Fibroblast of lung (primary cell): ENCODE measurements at regions not wholly inside any gene's neighbourhood (a gene's known extent, or its start where the extent isn't known, plus 50 kb on each side); places are given as distances from the start of the nearest gene placed in this dataset.

Source experiments
- DNase-seq, 2 donors: peaks; one replicate each; pipeline versions ENCODE4 v3.0.0 to v3.0.0-alpha.2; 2010; ENCODE audit warnings: low read depth in 2 of 2
- H2AFZ ChIP-seq: 2 replicates; pipeline ENCODE4 v1.5.1; 2012; ENCODE audit warnings: low read length, control low read depth, inconsistent platforms
- H3K27ac ChIP-seq: 2 replicates; pipeline ENCODE4 v1.5.1; 2011; ENCODE audit warnings: low read length, control low read depth; ENCODE audit not compliant: insufficient read depth
- H3K27me3 ChIP-seq: 2 replicates; pipeline ENCODE4 v1.5.1; 2011; ENCODE audit warnings: mild to moderate bottlenecking, low read length; ENCODE audit not compliant: control insufficient read depth, insufficient read depth
- H3K36me3 ChIP-seq: 2 replicates; pipeline ENCODE4 v1.5.1; 2011; ENCODE audit warnings: low read length; ENCODE audit not compliant: control insufficient read depth, insufficient read depth
- H3K4me1 ChIP-seq: 2 replicates; pipeline ENCODE4 v1.5.1; 2011; ENCODE audit warnings: low read length; ENCODE audit not compliant: control insufficient read depth, insufficient read depth; ENCODE audit errors: extremely low read depth
- H3K4me2 ChIP-seq: 2 replicates; pipeline ENCODE4 v1.5.1; 2011; ENCODE audit warnings: low read length, control low read depth; ENCODE audit not compliant: insufficient read depth; ENCODE audit errors: extremely low read depth
- H3K4me3 ChIP-seq, 4 experiments: fragments of 200-600 bp in 1 of 4; sonication (generic) in 1 of 4; replicated peaks in 1 of 4; 2 replicates each; pipeline ENCODE4 v1.5.1; 2011 to 2016; ENCODE audit warnings: low read length in 4 of 4, low read depth in 3 of 4, mild to moderate bottlenecking in 3 of 4, control low read depth in 2 of 4, inconsistent platforms in 1 of 4, mixed read lengths in 1 of 4; ENCODE audit not compliant: insufficient read depth in 1 of 4; ENCODE audit errors: control extremely low read depth in 1 of 4
- H3K79me2 ChIP-seq: 2 replicates; pipeline ENCODE4 v1.5.1; 2012; ENCODE audit warnings: mild to moderate bottlenecking, low read length, inconsistent platforms; ENCODE audit not compliant: control insufficient read depth, insufficient read depth
- H3K9ac ChIP-seq: 2 replicates; pipeline ENCODE4 v1.5.1; 2011; ENCODE audit warnings: mild to moderate bottlenecking, low read length, control low read depth; ENCODE audit not compliant: insufficient read depth
- H3K9me3 ChIP-seq: 2 replicates; pipeline ENCODE4 v1.5.1; 2012; ENCODE audit warnings: low read depth, low read length; ENCODE audit not compliant: control insufficient read depth, insufficient read depth
- H4K20me1 ChIP-seq: 2 replicates; pipeline ENCODE4 v1.5.1; 2011; ENCODE audit warnings: low read length; ENCODE audit not compliant: control insufficient read depth, insufficient read depth; ENCODE audit errors: extremely low read depth
- EZH2 ChIP-seq: IDR thresholded peaks from 2 replicates; pipeline ENCODE4 v1.5.1; 2012; ENCODE audit warnings: low read length, control low read depth, mild to moderate bottlenecking; ENCODE audit errors: missing control alignments
- TF ChIP-seq, protein P1 (sequence below), 2 donors: IDR thresholded peaks in 1 of 2; conservative IDR thresholded peaks in 1 of 2; 1 replicate in 1 of 2; 2 replicates in 1 of 2; pipeline ENCODE4 v1.5.1; 2011 to 2012; ENCODE audit warnings: low read length in 2 of 2, control low read depth in 1 of 2, inconsistent platforms in 1 of 2, low read depth in 1 of 2, mild to moderate bottlenecking in 1 of 2

DNA sequence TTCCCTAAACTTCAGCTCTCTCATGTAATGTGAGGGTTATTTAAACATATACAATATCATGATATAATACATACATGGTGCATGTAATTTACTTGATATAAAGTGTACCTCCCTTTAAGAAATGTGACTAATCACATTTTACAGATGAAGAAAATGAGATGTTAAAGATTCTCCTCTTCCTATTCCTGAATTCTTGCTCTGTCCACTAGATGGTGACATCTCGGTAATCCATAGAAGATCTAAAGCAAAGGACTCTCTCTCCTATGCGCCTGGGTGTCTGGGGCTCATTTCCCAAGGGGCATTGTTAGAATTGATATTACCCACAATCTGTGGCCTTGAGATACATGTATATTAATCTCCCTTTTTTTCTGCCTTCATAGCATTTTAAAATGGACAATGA lies 804.9 kb downstream of the RAB28 start:
- Histone ChIP-seq H2AFZ (no peak overlapping the region), H3K27ac (no peak overlapping the region), H3K36me3 (no peaks in the 10 kb centered on the region), H3K9me3 (no peaks in the 10 kb centered on the region), H3K9ac (no peak overlapping the region), H3K79me2 (no peaks in the 10 kb centered on the region), H3K4me1 (no peaks in the 10 kb centered on the region), H3K4me3 (no peak overlapping the region), H3K27me3 (no peaks in the 10 kb centered on the region), H3K4me2 (no peak overlapping the region), H4K20me1 (no peaks in the 10 kb centered on the region)
- TF ChIP-seq, protein P1, sequence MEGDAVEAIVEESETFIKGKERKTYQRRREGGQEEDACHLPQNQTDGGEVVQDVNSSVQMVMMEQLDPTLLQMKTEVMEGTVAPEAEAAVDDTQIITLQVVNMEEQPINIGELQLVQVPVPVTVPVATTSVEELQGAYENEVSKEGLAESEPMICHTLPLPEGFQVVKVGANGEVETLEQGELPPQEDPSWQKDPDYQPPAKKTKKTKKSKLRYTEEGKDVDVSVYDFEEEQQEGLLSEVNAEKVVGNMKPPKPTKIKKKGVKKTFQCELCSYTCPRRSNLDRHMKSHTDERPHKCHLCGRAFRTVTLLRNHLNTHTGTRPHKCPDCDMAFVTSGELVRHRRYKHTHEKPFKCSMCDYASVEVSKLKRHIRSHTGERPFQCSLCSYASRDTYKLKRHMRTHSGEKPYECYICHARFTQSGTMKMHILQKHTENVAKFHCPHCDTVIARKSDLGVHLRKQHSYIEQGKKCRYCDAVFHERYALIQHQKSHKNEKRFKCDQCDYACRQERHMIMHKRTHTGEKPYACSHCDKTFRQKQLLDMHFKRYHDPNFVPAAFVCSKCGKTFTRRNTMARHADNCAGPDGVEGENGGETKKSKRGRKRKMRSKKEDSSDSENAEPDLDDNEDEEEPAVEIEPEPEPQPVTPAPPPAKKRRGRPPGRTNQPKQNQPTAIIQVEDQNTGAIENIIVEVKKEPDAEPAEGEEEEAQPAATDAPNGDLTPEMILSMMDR (conservative IDR thresholded peaks at IDR 0.05 in 1 of 2, IDR thresholded peaks at IDR 0.05 in 1 of 2; ENCODE audit: low read depth in 1 of 2, low read length in 2 of 2) = no peak
- no peak for TF ChIP-seq EZH2
- DNase-seq = no peak

DNA sequence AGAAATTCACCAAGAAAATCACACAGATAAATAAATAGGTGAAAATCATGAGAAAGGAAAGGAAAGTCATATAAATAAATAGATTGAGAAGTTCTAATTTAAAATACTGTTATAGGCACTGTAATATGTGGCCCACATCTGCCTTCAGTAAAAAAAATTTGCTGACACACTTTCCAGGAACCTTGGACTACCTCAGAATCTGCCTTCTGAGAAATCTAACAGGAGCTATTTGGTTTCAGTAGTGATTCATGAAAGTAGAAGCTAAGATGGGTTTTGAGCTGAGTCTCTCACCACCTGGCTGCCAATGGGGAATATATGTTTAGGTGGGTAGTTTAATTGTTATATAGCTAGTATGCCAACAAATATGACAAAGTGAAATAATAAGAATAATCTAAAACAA lies 810.0 kb downstream of the RAB28 start:
- no peak overlapping the region for H3K9ac ChIP-seq
- no peaks in the 10 kb centered on the region for H3K79me2 ChIP-seq
- no peak for TF ChIP-seq EZH2
- TF ChIP-seq, protein P1 (conservative IDR thresholded peaks at IDR 0.05 in 1 of 2, IDR thresholded peaks at IDR 0.05 in 1 of 2; ENCODE audit: low read depth in 1 of 2, low read length in 2 of 2) = no peak
- no peak overlapping the region for H2AFZ ChIP-seq
- DNase-seq = no peak
- H4K20me1 ChIP-seq = no peaks in the 10 kb centered on the region
- H3K4me2 ChIP-seq = no peak overlapping the region
- no peaks in the 10 kb centered on the region for H3K36me3 ChIP-seq
- no peaks in the 10 kb centered on the region for H3K27me3 ChIP-seq
- H3K4me1 ChIP-seq = no peaks in the 10 kb centered on the region
- no peaks in the 10 kb centered on the region for H3K9me3 ChIP-seq
- no peak overlapping the region for H3K4me3 ChIP-seq
- H3K27ac ChIP-seq = no peak overlapping the region

DNA sequence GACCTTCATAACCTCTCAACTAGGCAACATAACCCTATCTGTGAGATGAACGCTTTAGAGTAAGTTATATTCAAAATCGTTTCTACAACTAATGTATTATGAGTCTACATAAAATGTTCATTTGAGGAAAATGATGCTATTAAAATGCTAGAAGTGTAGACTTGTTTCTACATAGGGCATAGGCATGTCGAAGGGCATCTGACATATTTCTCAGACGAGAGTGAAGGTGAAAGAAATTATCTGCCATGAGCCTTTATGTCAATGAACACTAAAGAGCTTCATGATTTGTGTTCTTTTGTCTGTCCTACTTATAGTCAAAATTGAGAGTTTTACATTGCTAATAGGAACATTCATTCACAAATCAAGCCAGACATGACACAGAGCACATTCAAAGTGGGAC lies 811.8 kb downstream of the RAB28 start:
- Histone ChIP-seq H3K9ac (no peak overlapping the region), H3K9me3 (no peaks in the 10 kb centered on the region), H3K4me1 (no peaks in the 10 kb centered on the region), H4K20me1 (no peaks in the 10 kb centered on the region), H3K36me3 (no peaks in the 10 kb centered on the region), H3K27ac (no peak overlapping the region), H3K79me2 (no peaks in the 10 kb centered on the region), H3K27me3 (no peaks in the 10 kb centered on the region), H3K4me2 (no peak overlapping the region), H2AFZ (no peak overlapping the region), H3K4me3 (no peak overlapping the region)
- TF ChIP-seq, protein P1 (conservative IDR thresholded peaks at IDR 0.05 in 1 of 2, IDR thresholded peaks at IDR 0.05 in 1 of 2; ENCODE audit: low read depth in 1 of 2, low read length in 2 of 2) = no peak
- TF ChIP-seq EZH2 = no peak
- no peak for DNase-seq
